T-helper 1 cell treated with Interleukin-12 subunit alpha and Interleukin-12 subunit beta and Interleukin-4 antibody, amounts not matched to agents 30 ng/mL and 1 ng/mL, for 36 hours (primary cell): ENCODE measurements at regions not wholly inside any gene's neighbourhood (a gene's known extent, or its start where the extent isn't known, plus 50 kb on each side); places are given as distances from the start of the nearest gene placed in this dataset.

Experiments used
- intact Hi-C: fragments of 100-400 bp; cut with micrococcal nuclease; formaldehyde crosslinking; loops from one replicate; pipeline ENCODE4 v1.15.1; 2024

DNA sequence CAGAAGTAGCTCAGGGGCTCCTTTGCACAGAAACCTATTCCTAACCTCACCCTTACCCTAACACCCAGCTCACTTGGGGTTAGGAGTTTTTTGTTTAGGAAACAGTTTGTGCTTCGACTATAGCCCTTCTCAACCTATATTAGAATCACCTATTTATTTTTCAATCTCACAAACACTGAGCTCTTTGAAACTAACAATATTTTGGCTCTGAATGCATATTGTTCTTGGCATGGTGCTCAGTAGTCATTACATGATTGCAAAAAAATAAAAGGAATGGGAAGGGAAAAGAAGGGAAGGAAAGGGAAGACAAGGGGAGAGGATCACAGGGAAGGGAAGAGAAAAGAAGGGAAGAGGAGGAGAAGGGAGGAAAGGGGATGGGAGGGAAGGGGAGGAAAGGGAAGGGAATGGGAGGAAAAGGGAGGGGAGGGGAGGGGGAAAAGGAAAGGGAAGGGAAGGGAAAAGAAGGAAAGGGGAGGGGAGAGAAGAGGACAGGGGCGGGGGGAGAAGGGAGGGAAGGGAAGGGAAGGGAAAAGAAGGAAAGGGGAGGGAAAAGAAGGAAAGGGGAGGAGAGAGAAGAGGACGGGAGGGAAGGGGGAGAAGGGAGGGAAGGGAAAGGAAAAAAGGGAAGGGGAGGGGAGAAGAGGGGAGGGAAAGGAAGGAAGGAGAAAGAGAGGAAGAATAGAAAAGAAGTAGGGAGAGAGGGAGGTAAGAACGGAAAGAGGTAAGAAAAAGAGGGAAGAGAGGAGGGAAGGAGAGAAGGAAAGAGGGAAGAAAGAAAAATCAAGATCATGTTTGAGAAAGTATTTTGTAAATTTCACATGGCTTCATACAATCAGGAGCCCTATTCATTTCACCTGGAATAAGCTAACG is 484.1 kb upstream of the NFIA start:
- intact Hi-C loops = no loop called here

DNA sequence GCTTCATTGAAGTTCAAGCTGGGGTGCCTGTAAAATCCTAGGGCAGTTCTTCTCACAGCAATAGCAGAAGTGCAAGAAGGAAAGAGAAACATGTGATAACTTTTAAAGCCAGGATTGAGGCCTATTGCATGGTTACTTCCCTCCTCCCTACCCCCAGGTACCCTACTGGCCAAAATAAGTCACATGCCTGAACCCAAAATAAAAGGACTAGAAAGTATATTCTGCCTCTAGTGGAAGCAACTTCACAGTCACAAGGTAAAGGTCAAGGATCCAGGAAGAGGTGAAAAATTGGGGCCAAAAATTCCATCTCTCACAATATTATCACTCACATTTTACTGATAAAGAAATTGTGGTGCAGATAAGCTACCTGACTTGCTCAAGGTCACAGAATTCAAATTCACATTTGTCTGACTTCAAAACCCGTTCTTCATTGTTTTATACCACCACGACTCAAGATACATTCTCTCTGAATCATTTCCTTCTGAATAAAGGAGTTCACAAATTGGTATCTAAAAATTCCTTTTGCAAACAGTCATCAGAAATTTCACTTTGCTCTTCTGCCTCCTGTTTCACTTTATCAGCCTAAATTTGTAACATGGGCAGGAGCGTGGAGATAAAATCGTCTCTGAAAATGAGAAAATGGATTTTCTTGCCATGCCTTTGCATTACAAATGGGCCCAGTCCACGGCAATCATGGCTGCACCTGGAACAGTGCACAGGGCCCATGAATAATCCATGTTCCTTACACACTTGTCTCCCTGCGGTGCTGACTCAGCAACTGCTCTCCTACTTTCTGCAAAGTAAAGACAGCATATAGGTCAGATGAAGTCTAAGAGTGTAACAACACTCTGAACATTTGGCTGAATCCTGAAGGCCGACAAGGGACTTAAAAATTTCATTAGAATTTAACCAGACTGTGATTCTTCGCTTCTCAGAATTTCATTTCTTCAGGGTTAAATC is 485.3 kb upstream of the NFIA start:
- intact Hi-C loops = no loop called here

DNA sequence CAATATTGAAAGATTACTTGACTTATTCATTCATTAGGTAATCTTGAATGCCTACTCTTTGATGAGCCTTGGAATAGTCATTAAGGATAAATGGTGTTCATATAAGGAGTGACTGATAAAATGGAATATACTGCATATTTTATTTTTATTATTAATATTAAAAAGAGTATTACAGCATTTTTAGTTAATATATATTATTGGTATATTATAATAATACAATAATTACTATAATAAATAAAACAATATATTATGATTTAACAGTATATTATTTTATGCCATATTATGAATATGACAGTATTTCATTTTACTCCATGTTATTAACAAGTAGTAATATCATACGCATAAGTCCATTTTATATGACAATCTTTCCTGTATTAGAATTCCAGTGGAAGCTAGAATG is 490.8 kb upstream of the NFIA start:
- intact Hi-C loops = no loop called here

DNA sequence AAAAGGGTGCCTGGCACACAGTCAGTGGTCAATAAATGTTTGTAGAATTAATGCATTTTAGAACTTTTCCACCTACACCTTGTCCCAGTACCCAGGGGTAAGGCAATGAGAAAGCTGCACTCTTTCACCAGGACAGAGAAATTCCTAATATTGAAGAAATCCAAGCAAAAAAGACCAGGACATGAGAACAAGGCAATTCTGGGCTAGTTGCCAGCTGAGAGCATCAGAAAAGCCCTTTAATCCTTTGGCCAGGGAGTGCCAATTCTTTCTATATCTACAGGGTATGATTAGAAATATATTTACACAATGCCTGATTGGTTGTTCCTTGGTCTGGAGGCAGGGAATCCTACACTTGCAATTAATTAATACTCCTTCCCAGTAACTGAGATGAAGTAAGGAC is 492.4 kb upstream of the NFIA start:
- intact Hi-C loops = no loop called here

DNA sequence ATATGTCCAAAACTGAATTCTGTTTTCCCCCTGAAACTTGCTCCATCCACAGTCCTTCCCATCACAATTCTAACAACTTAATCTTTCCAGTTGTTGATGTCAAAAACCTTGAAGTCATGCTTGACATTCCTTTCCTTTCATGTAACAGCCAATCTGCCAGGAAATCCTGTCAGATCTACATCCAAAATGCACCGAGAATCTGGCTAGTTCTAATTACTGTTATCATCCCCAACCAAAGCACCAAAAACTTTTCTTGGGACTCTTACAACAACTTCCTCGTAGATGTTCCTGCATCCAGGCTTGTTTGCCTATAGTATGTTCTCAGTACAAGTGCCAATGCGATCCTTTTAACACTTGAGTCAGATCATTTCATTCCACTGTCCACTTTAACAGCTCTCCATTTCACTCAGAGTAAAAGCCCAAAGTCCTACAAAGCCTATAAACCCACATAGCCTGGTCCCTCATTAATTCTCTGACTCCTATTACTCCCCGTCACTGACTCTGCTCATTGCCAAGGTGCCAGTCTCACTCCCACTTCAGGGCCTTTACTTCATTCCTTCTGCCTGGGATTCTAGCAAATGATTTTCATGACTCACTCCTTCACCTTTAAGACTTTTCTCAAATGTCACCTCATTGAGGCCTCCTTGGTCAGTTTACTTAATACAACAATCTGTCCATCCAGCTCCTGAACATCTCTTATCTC is 493.2 kb upstream of the NFIA start:
- intact Hi-C loops = no loop called here

DNA sequence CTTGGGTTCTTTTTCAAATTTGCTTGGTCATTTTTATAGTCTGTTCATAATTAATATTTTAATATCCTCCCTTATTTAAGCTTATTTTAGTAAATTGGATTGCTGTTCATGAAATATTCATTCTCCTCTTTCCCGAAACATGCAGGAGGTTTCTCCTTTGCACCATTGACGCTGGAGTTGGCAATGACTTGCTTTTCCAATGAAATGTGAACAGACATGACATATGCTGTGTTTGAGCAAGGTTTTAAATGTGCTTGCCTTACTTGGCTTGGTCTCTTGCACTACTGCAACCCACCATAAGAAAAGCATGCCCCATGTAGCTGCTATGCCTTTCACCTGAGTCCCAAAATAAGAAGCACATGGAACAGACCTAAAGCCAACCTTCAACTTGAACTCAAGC is 498.0 kb upstream of the NFIA start:
- intact Hi-C loops = no loop called here

DNA sequence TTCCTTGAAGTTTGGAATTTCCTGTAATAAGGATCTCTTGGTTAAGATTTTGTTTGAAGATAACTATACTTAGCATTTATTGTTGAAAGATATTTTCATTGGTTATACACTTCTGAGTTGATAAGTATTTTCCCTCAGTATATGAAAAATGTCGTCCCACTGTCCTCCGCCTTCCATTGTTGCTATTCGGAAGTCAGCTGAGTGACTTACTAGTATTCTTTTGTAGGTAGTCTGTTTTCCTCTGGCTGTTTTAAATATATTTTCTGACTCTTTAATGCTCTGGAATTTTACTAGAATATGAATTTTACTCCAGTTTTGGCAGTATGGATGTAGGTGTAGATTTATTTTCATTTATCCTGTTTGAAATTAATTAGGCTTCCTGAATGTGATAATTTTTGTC is 498.7 kb upstream of the NFIA start:
- intact Hi-C loops = no loop called here

DNA sequence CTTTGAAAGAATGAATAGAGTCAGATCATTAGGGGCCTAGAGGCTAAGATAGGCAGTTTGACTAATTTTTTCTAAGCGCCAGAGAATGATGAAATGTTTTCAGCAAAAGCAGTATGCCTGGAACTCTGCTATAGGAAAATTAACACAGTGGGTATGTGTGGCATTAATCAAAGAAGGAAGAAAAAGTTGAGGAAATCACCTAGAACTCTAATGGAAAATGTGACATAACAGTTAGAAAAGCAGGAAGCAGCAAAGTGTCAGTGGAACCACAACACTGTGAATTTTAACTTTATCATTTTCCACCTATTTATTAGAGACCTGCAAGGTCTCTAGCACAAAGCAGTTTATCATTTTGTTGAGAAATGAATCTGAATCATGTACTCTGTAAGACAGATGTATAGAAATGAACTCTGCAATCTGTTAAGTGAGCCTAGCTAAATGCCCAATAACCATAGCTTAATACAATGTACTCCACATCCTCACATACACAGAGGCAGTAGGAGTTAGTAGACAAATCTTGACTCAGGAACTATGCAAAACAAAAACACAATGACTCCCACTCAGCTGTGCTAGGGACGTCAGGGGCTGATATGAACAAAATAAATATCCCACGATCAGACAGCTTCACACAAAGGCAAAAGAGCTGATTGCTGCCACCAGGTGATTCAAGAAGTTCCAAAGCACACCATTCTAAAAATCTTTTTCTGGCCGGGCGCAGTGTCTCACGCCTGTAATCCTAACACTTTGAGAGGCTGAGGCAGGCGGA is 500.7 kb upstream of the NFIA start:
- intact Hi-C loops = no loop called here

DNA sequence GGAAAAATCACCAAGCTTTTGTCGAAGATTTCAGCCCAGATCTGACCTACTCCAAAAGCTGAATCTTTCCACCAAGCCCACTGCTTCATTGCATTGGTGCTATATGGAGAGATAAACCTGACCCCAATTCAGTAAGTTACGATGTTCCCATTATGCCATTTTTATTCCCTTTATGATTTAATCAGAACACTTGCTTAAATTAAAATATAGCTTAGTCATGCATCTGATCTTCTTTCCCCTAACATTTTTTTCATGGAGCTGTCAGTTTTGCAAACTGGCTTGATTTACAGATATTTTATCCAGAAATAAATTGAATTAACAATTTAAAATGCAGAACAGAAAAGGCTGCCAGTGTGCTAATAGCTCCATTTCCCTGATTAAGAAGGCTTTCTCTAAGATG is 503.5 kb upstream of the C1orf87 start:
- intact Hi-C loops = no loop called here

DNA sequence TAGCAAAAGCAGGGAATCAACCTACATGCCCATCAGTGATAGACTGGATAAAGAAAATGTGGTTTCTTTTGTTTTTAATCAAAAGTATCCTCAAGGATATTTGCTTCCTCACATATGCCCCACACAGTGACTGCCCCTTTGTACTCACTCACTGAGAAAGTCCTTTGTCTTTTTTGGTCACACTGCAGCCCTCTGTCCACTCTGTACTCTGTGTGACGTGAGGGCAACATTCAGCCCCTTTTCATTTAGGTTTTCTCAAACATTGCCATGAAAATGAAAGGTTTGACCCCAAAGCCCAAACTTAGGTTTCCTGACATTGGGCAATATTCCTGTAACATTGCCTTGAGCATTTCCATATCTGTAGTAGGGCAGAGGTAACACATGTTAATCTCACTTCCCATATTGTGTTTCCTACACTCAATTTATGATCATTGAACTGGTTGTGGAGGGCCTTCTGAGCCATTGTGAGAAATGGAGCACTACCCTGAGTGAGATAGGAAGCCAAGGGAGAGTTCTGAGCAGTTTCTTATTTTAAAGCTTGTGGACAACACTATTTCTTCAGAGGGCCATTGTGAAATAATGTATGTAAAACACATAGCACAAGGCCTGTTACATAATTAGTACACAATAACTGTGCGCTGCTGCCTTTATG is 501.9 kb upstream of the C1orf87 start:
- intact Hi-C loops = no loop called here

DNA sequence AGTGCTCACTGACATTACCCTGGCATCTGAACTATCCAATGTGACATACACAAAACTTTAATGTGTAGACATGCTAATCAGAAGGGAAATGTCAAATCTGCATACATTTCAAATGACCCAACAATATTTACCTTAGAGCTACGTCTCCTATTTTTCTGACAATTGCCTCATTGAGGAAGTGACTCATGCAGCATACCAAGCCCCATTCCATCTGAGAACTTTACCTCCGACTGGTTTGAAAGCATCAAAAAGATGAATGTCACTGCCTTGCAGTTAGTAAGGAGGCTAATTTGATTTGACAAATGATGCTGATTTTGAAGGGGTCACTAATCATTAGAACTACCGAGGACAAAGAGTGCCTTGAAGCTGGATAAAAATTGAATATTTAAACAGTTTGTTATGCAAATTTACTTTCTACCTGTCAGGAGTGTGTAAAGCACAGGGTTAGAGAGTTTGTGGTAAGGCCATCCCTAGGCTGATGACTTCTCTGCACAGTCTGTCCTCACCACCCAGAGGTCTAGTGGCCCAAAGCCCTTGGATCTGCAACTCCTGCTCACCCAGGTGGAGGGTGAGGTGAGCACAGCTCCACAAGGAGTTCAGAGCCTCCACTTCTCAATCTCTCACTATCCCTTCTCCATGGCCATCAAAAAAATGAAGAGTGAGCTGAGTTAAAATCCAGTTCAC is 500.3 kb upstream of the C1orf87 start:
- intact Hi-C loops = no loop called here

DNA sequence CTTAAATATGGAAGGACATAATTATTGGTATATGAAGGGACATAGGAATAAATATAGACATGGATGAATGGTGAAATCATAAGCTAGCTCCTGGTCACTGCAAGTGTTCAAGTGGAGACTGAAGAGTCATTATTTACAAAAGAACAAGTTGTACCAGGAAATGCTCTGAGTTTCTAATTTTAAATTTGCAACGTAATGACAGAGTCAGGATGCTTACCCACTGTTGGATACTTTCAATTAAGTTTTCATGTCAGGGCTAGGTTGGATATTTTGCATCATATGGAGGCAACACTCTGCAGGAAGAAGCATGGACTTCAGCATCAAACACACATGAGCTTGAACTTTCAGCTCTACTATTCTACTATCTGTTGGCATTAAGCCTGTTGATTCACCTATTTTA is 499.6 kb upstream of the C1orf87 start:
- intact Hi-C loops = no loop called here

DNA sequence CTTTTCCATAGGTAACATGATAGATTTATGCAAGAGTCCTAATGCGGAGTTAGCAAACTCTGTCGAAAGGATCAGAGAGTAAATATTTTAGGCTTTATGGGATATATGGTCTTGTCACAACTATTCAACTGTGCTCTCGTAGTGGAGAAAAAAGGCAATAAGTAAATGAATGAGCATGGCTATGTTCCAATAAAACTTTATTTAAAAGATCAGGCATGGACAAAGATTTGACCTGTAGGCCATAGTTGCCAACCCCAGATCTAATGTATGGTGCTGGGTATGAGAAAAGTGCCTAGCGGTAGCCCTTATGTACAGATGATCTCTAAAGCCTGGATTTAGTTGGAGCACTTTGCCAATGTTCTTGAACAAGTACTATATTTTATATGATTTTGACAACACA is 498.8 kb upstream of the C1orf87 start:
- intact Hi-C loops = no loop called here

DNA sequence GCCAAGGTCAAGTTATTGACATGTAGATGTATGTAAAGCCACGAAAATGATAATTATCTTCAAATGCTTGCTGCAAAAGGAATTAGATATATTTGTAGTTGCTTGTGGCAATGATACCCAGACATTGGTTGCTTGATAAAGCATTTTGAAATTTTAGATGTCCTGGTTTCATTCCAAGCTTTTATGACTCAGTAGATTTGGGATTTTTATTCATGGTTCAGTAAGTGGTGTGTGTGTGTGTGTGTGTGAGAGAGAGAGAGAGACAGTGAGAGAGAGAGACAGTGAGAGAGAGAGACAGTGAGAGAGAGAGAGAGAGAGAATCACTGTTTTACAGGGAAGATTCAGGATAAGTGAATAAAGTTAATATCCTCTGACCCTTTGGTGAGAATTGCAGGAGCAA is 498.2 kb upstream of the C1orf87 start:
- intact Hi-C loops = no loop called here

DNA sequence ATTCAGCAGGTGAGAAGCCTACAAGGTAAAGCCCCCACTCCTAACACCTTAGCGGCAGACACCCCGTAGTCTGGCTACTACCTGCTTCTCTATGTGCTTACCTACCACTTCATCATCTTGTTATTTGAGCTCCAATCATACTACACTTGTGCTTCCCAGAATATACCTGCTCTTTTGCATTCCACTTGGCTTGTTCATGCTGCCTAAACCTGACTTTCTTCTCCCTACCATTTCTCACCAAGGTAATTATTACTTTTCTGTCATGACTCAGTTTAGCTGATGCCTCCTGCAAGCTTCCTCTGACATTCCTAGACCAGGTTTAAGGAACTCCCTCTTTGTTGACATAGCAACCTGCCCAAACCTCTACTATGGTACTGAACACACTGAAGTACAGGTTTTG is 495.6 kb upstream of the C1orf87 start:
- intact Hi-C loops = no loop called here

DNA sequence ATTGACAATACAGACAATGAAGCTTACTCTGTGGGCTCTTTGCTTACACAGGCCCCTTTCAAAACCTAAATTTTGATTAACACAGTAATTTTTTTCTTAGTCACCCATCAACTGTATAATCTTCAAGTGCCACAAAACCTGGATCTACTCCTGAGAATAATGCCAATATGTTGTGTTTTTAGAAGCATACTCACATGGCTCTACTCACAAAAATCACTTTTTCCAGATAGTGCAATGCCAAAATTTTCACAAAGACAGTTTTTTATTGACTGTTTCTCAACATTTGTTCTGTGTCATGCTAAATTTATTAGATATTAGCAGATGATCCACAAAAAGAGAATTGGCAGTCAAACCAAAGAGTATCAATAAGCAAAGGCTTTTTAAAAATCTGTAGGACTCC is 493.7 kb upstream of the C1orf87 start:
- intact Hi-C loops = no loop called here

DNA sequence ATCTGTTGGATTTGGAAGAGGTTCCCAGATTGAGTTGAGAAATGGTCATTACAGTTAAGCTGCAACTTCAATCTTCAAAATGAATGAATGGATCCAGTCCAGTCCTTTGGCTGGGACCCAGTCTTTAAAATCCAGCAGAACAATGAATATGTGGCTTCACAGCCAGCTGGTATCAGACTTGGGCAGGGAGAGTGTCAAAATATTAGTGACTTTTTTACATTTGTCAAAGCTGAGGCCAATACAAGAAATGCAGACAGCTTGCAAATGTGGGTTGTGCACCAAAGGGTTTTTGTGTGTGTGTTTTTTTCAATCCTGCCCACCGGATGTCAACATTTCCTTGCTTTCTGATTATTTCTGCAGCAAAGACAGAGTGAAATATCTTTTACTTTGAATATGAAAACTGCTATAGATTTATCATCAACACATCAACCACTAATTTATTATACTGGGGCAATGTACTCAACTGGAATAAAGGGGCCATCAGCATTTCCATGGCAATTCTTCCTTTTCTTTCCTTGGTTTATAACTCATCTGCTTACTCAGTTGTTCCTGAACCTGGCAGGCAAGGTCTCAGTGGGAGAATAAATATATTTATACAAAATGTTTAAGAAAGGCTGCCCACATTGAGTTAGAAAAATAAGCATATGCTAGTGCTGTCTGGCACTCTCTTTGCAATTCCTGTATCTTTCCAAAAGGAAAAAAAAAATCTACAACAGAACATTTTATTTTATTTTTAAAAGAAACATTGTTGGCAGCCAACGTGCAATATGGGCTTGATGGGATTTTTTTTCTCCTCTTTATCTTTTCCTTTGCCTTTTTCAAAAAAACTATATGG is 491.6 kb upstream of the C1orf87 start:
- intact Hi-C loops = no loop called here

DNA sequence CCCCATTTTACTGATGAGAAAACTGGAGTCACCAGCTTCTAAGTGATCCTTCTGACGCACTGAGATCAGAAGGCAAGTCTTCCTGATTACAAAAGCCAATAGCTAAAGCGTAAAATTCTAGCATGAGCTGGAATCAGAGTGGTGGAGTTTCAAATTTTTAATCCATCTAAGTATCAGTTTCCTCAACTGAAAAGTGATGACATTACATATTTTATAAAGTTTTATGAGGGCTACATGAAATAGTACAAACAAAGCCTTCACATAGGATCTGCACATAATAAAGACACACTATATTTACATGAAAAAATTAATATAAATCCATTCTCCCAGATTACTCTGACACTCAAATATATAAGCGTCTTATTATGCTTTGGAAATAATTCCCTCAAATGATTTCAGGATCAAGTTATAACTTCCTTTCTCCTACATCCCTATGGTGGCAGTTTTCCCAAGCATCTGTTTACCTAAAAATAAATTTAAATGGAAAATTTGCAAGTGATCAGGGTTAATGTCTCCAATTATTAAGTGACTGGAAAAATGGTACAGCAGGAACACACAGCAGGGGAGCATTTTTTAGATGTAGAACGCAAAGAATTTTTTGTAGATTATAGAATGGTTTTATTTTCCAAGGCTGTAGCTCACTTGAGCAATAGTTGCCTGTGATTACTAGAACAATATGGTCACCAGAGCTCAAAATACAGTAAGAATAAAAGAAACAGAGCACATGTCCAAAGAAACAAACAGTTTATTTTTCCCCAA is 490.4 kb upstream of the C1orf87 start:
- intact Hi-C loops = no loop called here
